HT1080 (cell line): ENCODE measurements at regions not wholly inside any gene's neighbourhood (a gene's known extent, or its start where the extent isn't known, plus 50 kb on each side); places are given as distances from the start of the nearest gene placed in this dataset.
"Not testable (repeated sequence)": the region's sequence is repeated elsewhere in the genome, so short reads cannot be mapped to it uniquely, and the experiment has no call there.

Experiments used
- DNase-seq: peaks from one replicate; pipeline ENCODE4 v3.0.0-alpha.2; 2015; ENCODE audit warnings: low read depth

DNA sequence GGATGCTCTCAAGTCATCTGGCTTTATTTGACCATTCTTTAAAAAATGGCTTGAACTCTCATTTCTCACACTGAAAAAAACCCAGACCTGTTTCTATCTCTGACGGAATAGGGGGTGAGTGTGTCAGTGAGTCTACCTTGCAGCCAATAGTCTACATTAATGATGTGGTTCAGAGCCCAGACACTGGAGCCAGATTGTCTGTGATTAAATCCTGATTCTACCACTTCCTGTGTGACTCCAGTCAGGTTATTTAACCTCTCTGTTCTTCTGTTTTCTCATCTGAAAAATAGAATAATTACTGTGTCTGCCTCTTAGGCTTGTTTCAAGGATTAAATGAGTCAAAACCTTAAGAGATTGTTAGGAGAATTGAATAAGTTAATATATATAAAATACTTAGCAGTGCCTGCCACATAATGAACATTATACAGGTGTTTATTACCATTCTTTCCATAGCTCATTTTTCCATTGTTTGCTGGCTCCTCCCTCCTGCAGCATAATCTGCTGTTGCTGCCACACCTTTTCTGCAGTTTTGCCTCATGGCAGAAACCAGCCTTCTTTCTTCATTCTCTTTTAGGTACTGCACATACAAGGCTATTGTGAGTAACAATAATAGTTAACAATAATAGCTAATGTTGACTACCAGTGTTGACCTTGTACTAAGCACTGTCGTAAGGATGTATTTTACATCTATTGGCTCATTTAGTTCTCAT, 157.6 kb upstream of the IVNS1ABP start:
- DNase-seq, result no peak

DNA sequence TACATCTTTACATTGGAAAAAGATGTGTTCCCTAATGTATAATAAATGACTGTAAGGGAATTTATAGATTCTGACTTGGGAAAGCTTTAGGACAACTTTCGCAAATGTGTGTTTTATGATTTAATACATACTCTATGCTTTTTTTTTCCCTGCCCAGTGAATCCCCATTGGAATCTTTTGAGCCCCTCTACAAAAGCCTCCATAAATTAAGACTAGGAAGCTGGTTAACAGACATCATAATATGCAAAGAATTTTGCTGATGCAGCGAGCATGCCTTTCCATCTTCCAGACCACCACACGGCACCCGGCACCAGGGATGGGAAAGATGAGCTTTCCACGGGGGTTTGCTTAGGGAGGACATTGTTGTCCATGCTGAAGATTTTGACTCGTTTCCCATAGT, 156.1 kb upstream of the IVNS1ABP start:
- DNase-seq, result no peak

- no peak for DNase-seq
Measured at GRCh38 chr1:185468626-185469025, 151.6 kb upstream of the IVNS1ABP start.

- DNase-seq, result no peak
Measured at GRCh38 chr1:185467122-185467521, 150.1 kb upstream of the IVNS1ABP start.

GRCh38 chr1:185464777-185465176, 147.7 kb upstream of the IVNS1ABP start:
- DNase-seq, result no peak

DNA sequence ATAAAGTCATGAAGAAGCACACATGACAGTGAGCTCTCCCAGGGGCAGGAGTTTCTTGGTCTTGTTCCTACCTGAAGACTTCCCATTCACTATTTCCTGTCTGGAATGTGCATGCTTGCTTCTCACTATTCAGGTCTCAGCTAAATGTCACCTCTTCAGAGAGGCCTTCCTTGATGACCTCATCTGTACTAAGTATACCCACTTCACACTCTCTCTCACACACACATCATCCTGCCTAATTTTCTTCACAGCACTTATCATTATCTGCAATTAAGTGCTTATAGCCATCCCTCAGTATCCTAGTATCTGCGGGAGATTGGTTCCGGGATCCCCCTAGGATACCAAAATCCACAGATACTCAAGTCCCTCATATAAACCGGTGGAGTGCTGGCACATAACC, 146.4 kb upstream of the IVNS1ABP start:
- DNase-seq, result no peak

DNA sequence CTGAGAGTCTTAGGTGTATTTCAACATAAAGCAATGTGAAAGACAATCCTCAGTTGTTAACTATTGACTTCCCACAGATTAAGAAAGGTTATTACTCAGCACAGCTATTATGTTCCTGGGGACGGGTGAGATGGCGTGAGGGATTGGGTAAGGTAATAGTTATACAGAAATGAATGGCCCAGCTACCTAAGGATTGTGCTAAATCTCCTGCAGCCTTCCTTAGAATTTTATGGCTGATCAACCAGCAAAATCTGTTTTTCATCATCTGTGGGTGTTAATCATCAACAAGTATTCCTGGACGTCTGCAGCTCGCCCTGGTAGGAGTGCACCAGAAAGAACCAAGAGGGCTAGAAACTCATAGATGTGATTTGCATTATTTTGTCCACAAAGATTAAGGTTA, 146.0 kb upstream of the IVNS1ABP start:
- DNase-seq, result no peak

- not testable (repeated sequence) for DNase-seq
Measured at GRCh38 chr1:185460723-185461122, 143.7 kb upstream of the IVNS1ABP start.

DNA sequence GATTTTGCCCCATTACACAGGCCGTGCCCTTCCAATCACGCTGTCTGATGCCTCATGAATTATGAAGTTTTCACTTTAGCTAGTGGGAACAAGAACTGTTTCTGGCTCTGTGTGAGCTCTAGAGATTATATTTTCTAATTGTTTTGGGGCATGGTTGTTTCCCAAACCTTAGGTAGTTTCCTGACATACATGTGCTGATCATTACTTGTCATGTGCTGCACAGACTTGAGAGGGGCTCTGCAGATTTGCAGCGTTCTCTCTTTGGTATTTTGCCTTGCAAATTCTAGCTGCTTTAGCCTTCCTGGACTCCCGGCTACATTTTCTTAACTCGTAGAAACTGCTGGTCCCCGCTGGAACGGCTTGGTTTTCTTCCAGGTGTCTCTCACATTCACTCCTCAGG, 142.1 kb upstream of the IVNS1ABP start:
- no peak for DNase-seq

- DNase-seq, result no peak
Measured at GRCh38 chr1:185458670-185459069, 141.6 kb upstream of the IVNS1ABP start.

- DNase-seq, result no peak
Measured at GRCh38 chr1:185453496-185454192, 136.6 kb upstream of the IVNS1ABP start.

DNA sequence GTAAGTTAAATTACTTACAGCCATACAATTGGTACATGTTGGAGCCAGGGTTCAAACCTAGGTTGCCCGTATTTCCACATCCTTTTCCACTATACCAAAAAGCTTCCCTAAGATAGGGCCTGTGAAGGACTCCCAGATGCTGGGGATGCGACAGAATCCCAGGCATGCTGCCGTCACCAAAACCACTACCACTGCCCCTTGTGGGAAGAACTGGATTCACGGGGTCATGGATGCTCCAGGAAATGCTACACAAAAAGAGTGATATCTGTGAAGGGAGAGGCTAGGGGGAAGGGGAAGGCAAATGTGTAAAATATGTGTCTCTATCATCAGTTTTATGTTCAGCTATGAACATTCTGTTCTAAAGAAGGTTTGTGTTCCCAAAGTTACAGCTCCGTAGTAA, 133.9 kb upstream of the IVNS1ABP start:
- DNase-seq, result no peak

DNA sequence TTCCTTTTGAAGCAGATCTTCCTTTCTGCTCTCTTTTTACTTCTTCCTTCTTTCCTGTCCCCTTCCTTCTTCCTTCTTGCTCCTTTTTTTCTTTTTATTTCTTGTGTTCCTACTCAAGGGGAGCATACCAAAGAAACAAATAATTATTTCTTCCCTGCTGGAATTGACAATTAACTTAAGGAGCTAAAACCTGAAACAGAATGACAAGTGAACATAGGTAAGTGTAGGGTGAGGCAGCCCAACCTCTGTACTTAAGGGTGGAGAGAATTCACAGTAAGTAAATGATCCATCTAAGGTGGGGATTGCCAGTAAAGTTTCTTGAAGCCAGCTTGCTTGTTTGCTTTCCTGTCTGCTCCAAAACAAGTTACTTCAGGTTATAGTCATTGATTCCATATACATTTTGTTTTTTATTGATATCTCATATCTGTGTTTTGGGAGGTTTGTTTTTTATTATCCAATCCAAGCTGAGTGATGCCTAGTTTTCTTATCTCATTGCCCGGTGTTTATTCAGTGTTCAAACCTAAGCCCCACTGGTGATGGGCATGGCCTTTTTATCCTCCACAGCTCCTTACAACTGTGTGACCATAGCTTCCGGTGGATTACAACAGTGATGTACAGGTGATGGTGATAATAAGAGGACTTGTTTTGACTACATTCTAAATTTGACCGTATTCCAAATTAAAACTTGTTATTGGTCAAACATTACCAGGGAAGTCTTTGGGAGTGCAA, 133.2 kb upstream of the IVNS1ABP start:
- DNase-seq, result no peak

GRCh38 chr1:185449378-185450059, 132.5 kb upstream of the IVNS1ABP start:
- DNase-seq, result no peak

DNA sequence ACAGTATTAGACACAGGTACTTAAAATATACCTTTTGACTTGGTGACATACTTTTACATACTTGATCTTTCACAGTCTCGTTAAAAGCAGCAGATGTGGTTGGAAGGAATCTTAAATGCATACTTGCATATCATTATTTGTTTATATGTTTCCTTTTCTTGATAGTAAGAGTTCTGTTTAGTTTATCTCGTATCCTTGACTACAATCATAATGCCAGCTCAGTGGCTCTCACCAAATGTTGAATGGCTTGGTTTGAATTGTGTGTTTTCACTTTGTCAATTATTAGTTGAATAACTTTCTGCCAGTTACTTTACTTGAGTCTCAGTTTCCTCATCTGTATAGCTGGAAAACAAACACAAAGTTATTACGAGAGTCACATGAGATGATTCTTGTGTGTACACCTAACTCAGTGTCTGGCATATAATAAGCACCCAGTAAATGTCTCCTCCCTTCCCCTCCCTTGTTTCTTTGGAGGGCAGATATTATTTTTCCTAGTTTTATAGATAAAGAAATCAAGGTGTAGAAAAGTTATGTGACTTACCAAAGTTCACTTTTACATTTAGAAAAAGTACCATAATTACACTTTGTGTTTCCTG, 131.6 kb upstream of the IVNS1ABP start:
- no peak for DNase-seq

DNA sequence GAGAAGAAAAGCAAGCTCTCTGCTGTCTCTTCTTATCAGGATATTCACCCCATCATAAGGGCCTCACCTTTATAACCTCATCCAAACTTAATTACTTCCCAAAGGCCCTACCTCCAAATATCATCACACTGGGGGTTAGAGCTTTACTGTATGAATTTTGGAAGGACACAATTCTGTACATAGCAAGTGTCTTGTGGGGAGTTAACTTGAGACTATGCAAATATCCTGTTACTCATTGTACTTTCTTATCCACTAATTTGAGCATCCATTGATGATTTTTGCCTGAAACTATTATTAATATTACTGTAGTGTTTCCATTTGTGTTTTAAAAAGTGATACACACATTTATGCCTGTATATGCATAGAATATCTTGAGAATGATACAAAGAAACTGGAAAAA, 129.1 kb upstream of the IVNS1ABP start:
- no peak for DNase-seq

- no peak for DNase-seq
Measured at GRCh38 chr1:185445594-185445993, 128.6 kb upstream of the IVNS1ABP start.

GRCh38 chr1:185444676-185445075, 127.6 kb upstream of the IVNS1ABP start:
- no peak for DNase-seq

GRCh38 chr1:185442050-185442449, 125.0 kb upstream of the IVNS1ABP start:
- DNase-seq, result no peak

GRCh38 chr1:185441605-185442004, 124.6 kb upstream of the IVNS1ABP start:
- DNase-seq, result peak; percentile 89

- peak; percentile 25 for DNase-seq
Measured at GRCh38 chr1:185440877-185441276, 123.8 kb upstream of the IVNS1ABP start.
